ENCODE measurements at regions not wholly inside any gene's neighbourhood (a gene's known extent, or its start where the extent isn't known, plus 50 kb on each side); places are given as distances from the start of the nearest gene placed in this dataset.

DNA sequence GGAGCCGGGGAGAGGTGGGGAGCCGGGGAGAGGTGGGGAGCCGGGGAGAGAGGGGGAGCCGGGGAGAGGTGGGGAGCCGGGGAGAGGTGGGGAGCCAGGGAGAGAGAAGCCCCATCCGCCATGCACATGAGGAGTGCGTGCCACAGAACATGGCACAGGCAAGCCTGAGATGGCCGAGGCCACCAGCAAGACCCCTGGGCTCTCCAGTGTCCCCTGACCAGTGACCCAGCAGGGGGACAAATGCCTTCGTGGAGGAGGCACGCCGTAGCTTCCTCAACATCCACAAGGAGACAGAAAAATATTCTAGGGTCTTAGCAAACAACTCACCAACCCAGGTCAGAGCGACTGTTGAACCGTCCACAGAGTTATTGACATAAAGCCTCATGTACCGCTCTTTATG, 618.8 kb downstream of the TBC1D22A start:
- TF ChIP-seq, protein P1, sequence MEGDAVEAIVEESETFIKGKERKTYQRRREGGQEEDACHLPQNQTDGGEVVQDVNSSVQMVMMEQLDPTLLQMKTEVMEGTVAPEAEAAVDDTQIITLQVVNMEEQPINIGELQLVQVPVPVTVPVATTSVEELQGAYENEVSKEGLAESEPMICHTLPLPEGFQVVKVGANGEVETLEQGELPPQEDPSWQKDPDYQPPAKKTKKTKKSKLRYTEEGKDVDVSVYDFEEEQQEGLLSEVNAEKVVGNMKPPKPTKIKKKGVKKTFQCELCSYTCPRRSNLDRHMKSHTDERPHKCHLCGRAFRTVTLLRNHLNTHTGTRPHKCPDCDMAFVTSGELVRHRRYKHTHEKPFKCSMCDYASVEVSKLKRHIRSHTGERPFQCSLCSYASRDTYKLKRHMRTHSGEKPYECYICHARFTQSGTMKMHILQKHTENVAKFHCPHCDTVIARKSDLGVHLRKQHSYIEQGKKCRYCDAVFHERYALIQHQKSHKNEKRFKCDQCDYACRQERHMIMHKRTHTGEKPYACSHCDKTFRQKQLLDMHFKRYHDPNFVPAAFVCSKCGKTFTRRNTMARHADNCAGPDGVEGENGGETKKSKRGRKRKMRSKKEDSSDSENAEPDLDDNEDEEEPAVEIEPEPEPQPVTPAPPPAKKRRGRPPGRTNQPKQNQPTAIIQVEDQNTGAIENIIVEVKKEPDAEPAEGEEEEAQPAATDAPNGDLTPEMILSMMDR (conservative IDR thresholded peaks at IDR 0.05): no peak
- no peak overlapping the region for H3K27ac ChIP-seq

DNA sequence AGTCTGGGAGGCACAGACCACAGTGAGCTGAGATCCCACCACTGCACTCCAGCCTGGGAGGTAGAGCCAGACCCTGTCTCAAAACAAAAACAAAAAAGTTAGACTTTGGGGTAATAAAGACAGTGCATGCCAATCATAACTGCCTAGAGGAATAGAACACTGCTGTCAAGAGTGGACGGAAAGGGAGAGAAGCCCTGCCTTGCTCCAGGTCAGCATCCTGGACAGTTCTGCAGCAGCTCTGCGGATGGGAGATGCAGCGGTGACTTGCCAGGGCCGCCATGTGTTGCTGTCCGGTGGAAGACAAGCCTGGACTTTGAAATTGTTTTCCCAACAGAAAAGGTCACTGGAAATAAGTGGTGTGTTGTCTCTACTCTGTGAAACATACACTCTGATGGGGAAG, 618.2 kb downstream of the TBC1D22A start:
- TF ChIP-seq, protein P1 (conservative IDR thresholded peaks at IDR 0.05): no peak
- no peak overlapping the region for H3K27ac ChIP-seq

- TF ChIP-seq, protein P1 (conservative IDR thresholded peaks at IDR 0.05): no peak
- H3K27ac ChIP-seq: no peak overlapping the region
Observed at GRCh38 chr22:47379037-47379436, 616.6 kb downstream of the TBC1D22A start.

DNA sequence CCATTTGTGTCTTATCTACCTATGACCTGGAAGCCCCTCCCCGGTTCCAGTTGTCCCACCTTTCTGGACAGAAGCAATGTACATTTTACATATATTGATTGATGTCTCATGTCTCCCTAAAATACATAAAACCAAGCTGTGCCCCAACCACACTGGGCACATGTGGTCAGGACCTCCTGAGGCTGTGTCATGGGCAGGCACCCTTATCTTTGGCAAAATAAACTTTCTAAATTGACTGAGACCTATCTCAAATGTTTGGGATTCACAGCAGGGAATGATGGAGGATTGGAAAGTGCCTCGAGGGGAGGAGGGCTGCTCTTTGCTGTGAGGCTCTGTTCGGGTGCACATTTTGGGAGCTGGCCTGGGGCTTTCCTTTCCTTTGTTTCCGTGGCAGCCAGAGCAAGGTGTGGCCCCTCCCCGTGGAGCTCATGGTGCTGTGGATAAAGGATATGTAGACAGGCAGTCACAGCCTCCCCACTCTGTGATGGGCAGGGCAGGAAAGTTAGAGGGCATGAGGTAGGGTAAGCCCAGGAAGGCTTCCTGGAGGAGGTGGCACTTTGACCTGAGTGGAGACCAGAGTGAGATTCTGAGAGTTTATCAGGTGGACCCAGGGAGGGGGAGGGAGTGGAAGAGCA, 615.6 kb downstream of the TBC1D22A start:
- TF ChIP-seq, protein P1 (conservative IDR thresholded peaks at IDR 0.05): no peak
- no peak overlapping the region for H3K27ac ChIP-seq

GRCh38 chr22:47376901-47377505, 614.6 kb downstream of the TBC1D22A start:
- no peak overlapping the region for H3K27ac ChIP-seq
- TF ChIP-seq, protein P1 (conservative IDR thresholded peaks at IDR 0.05): no peak

GRCh38 chr22:47376322-47376700, 613.9 kb downstream of the TBC1D22A start:
- TF ChIP-seq, protein P1 (conservative IDR thresholded peaks at IDR 0.05): no peak
- no peak overlapping the region for H3K27ac ChIP-seq

DNA sequence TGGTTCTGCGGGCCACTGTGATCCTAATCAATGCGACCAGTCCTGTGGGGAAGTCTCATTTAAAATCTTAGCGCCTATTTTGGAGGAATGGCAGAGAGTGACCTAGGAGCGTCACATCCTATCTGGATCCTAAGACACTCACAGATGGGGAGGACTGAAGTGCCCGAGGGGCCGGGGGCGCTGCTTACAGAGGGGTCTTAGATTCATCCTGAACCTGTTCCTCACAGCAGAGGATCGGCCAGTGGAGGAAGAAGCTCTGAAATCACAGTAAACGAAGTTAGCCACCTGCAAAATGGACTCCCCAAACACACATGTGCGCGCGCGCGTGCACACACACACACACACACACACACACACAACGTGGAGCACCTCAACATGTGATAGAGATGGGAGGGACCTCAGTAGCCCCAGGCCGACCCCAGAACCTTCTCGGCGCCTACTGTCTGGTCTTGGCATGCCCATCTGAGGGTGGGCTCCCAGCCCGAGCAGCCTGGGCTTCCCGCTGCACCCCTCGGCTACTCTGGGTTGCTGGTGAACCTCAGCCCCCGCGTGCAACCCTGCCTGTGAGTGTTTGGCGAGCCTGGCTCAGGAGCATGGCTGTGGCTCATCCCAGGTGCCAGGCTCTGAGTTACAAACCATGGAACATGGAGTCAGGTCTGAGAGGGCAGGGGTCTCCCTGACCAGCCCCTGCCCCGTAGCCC, 613.3 kb downstream of the TBC1D22A start:
- TF ChIP-seq, protein P1 (conservative IDR thresholded peaks at IDR 0.05): no peak
- no peak overlapping the region for H3K27ac ChIP-seq

Data from VCaP (cell line).